ENCODE measurements at regions not wholly inside any gene's neighbourhood (a gene's known extent, or its start where the extent isn't known, plus 50 kb on each side); places are given as distances from the start of the nearest gene placed in this dataset.

- intact Hi-C loops (cut with micrococcal nuclease), result no loop called here
- no peak for ATAC-seq (ENCODE audit: low read depth)
Measured at GRCh38 chr12:68405343-68405781, 73.2 kb upstream of the MDM1 start.

GRCh38 chr12:68406134-68406576, 74.0 kb upstream of the MDM1 start:
- DNase-seq (no peak), ATAC-seq (ENCODE audit: low read depth) (no peak)
- no peaks in the 10 kb centered on the region for H3K4me1 Mint-ChIP-seq
- intact Hi-C loops (cut with micrococcal nuclease), result no loop called here
- H3K4me3 Mint-ChIP-seq, result no peak overlapping the region
- H3K27ac Mint-ChIP-seq, result no peak overlapping the region
- H3K36me3 Mint-ChIP-seq (ENCODE audit: low read depth), result no peaks in the 10 kb centered on the region
- ChIA-PET POLR2A (no interaction called here), CTCF (interaction anchor here (0.7 kb wide), 1 partner anchor 260 kb away, joined by 3 read pairs; no protein-coding TSS in a partner anchor)
- H3K27me3 Mint-ChIP-seq, result peaks cover 3% of the 10 kb centered on the region
- TF ChIP-seq CTCF (IDR thresholded peaks at IDR 0.05), result no peak
- no peaks in the 10 kb centered on the region for H3K9me3 Mint-ChIP-seq

More at GRCh38 chr12:68405343-68405781, 73.2 kb upstream of the MDM1 start:
- no peak overlapping the region for H3K27ac Mint-ChIP-seq
- POLR2A ChIA-PET, result no interaction called here
- CTCF ChIA-PET, result no interaction called here
- H3K27me3 Mint-ChIP-seq, result peaks cover 3% of the 10 kb centered on the region
- no peak overlapping the region for H3K4me3 Mint-ChIP-seq
- H3K36me3 Mint-ChIP-seq (ENCODE audit: low read depth), result no peaks in the 10 kb centered on the region
- H3K9me3 Mint-ChIP-seq, result no peaks in the 10 kb centered on the region
- no peak for TF ChIP-seq CTCF (IDR thresholded peaks at IDR 0.05)
- no peak for DNase-seq
- H3K4me1 Mint-ChIP-seq, result no peaks in the 10 kb centered on the region

GRCh38 chr12:68406911-68407310, 74.7 kb upstream of the MDM1 start:
- DNase-seq (no peak), ATAC-seq (ENCODE audit: low read depth) (no peak)
- ChIA-PET CTCF (interaction anchor here (0.7 kb wide), 1 partner anchor 261 kb away, joined by 3 read pairs; no protein-coding TSS in a partner anchor), POLR2A (interaction anchor here (0.7 kb wide), 1 partner anchor 49 kb away, joined by 4 read pairs; no protein-coding TSS in a partner anchor)
- Mint-ChIP-seq H3K4me1 (no peaks in the 10 kb centered on the region), H3K27me3 (peaks cover 3% of the 10 kb centered on the region), H3K27ac (no peak overlapping the region), H3K4me3 (no peak overlapping the region), H3K9me3 (no peaks in the 10 kb centered on the region), H3K36me3 (ENCODE audit: low read depth) (no peaks in the 10 kb centered on the region)
- intact Hi-C loops (cut with micrococcal nuclease), result no loop called here
- TF ChIP-seq CTCF (IDR thresholded peaks at IDR 0.05), result no peak

- Mint-ChIP-seq H3K27me3 (peaks cover 3% of the 10 kb centered on the region), H3K4me1 (peaks cover 9% of the 10 kb centered on the region), H3K27ac (no peak overlapping the region), H3K4me3 (no peak overlapping the region), H3K36me3 (ENCODE audit: low read depth) (no peaks in the 10 kb centered on the region), H3K9me3 (no peaks in the 10 kb centered on the region)
- ATAC-seq (ENCODE audit: low read depth), result no peak
- no peak for TF ChIP-seq CTCF (IDR thresholded peaks at IDR 0.05)
- ChIA-PET POLR2A (no interaction called here), CTCF (no interaction called here)
- no peak for DNase-seq
- intact Hi-C loops (cut with micrococcal nuclease), result no loop called here
Measured at GRCh38 chr12:68410018-68410660, 78.0 kb upstream of the MDM1 start.

GRCh38 chr12:68411371-68411770, 79.2 kb upstream of the MDM1 start:
- ATAC-seq (ENCODE audit: low read depth), result no peak
- DNase-seq, result no peak
- intact Hi-C loops (cut with micrococcal nuclease), result no loop called here

More at GRCh38 chr12:68411371-68411770, 79.2 kb upstream of the MDM1 start:
- no peaks in the 10 kb centered on the region for H3K9me3 Mint-ChIP-seq
- ChIA-PET CTCF (no interaction called here), POLR2A (no interaction called here)
- TF ChIP-seq CTCF (IDR thresholded peaks at IDR 0.05), result no peak
- H3K4me3 Mint-ChIP-seq, result no peak overlapping the region
- no peak overlapping the region for H3K27ac Mint-ChIP-seq
- H3K36me3 Mint-ChIP-seq (ENCODE audit: low read depth), result no peaks in the 10 kb centered on the region
- peaks cover 12% of the 10 kb centered on the region for H3K4me1 Mint-ChIP-seq
- peaks cover 3% of the 10 kb centered on the region for H3K27me3 Mint-ChIP-seq
